ENCODE measurements at regions not wholly inside any gene's neighbourhood (a gene's known extent, or its start where the extent isn't known, plus 50 kb on each side); places are given as distances from the start of the nearest gene placed in this dataset.

GRCh38 chr7:52512656-52513055 is 522.8 kb upstream of the POM121L12 start:
- Histone ChIP-seq H3K4me3 (no peak overlapping the region), H3K4me1 (no peaks in the 10 kb centered on the region), H3K27me3 (no peaks in the 10 kb centered on the region), H3K9me3 (no peaks in the 10 kb centered on the region), H3K27ac (no peak overlapping the region), H3K36me3 (ENCODE audit: low read depth, missing control alignments) (no peaks in the 10 kb centered on the region)
- intact Hi-C loops (cut with DNase I; ENCODE audit: low total_unique reads): no loop called here
- no peak for DNase-seq
- TF ChIP-seq CTCF (IDR thresholded peaks at IDR 0.05): no peak
- no peak for TF ChIP-seq POLR2A (IDR thresholded peaks at IDR 0.05)
- 82 to 92% methylated on average over 2 of the region's 2 CpGs for WGBS, 2 donors

GRCh38 chr7:52507546-52508255 is 527.7 kb upstream of the POM121L12 start:
- Histone ChIP-seq H3K4me1 (no peaks in the 10 kb centered on the region), H3K27me3 (no peaks in the 10 kb centered on the region), H3K27ac (no peak overlapping the region), H3K36me3 (ENCODE audit: low read depth, missing control alignments) (no peaks in the 10 kb centered on the region), H3K9me3 (no peaks in the 10 kb centered on the region), H3K4me3 (no peak overlapping the region)
- TF ChIP-seq POLR2A (IDR thresholded peaks at IDR 0.05) (no peak), CTCF (IDR thresholded peaks at IDR 0.05) (no peak)
- no peak for DNase-seq
- intact Hi-C loops (cut with DNase I; ENCODE audit: low total_unique reads): no loop called here
- WGBS, 2 donors: 61 to 69% methylated on average over 7 of the region's 7 CpGs

- H3K4me3 ChIP-seq: no peak overlapping the region
- no peaks in the 10 kb centered on the region for H3K4me1 ChIP-seq
- H3K36me3 ChIP-seq (ENCODE audit: low read depth, missing control alignments): no peaks in the 10 kb centered on the region
- H3K9me3 ChIP-seq: no peaks in the 10 kb centered on the region
- WGBS, 2 donors: 24 to 59% methylated on average over 2 of the region's 2 CpGs
- no peak overlapping the region for H3K27ac ChIP-seq
- DNase-seq: no peak
- intact Hi-C loops (cut with DNase I; ENCODE audit: low total_unique reads): no loop called here
- TF ChIP-seq CTCF (IDR thresholded peaks at IDR 0.05) (no peak), POLR2A (IDR thresholded peaks at IDR 0.05) (no peak)
- H3K27me3 ChIP-seq: no peaks in the 10 kb centered on the region
These were observed 529.1 kb upstream of the POM121L12 start for GRCh38 chr7:52506325-52506724.

GRCh38 chr7:52504561-52504960 is 530.9 kb upstream of the POM121L12 start:
- no peak overlapping the region for H3K27ac ChIP-seq
- no peak overlapping the region for H3K4me3 ChIP-seq
- H3K36me3 ChIP-seq (ENCODE audit: low read depth, missing control alignments): no peaks in the 10 kb centered on the region
- intact Hi-C loops (cut with DNase I; ENCODE audit: low total_unique reads): no loop called here
- no peak for DNase-seq
- WGBS, 2 donors: 96% methylated on average over 2 of the region's 2 CpGs
- H3K27me3 ChIP-seq: no peaks in the 10 kb centered on the region
- no peaks in the 10 kb centered on the region for H3K4me1 ChIP-seq
- H3K9me3 ChIP-seq: no peaks in the 10 kb centered on the region
- TF ChIP-seq POLR2A (IDR thresholded peaks at IDR 0.05) (no peak), CTCF (IDR thresholded peaks at IDR 0.05) (no peak)

GRCh38 chr7:52502281-52502680 is 533.2 kb upstream of the POM121L12 start:
- Histone ChIP-seq H3K27ac (no peak overlapping the region), H3K36me3 (ENCODE audit: low read depth, missing control alignments) (no peaks in the 10 kb centered on the region), H3K9me3 (no peaks in the 10 kb centered on the region), H3K4me1 (no peaks in the 10 kb centered on the region), H3K4me3 (no peak overlapping the region), H3K27me3 (no peaks in the 10 kb centered on the region)
- intact Hi-C loops (cut with DNase I; ENCODE audit: low total_unique reads): no loop called here
- WGBS, 2 donors: 73 to 75% methylated on average over 4 of the region's 4 CpGs
- TF ChIP-seq CTCF (IDR thresholded peaks at IDR 0.05) (no peak), POLR2A (IDR thresholded peaks at IDR 0.05) (no peak)
- DNase-seq: no peak

All from testis (tissue), 2 donors.